ENCODE measurements at regions not wholly inside any gene's neighbourhood (a gene's known extent, or its start where the extent isn't known, plus 50 kb on each side); places are given as distances from the start of the nearest gene placed in this dataset.

- TF ChIP-seq, protein P1, sequence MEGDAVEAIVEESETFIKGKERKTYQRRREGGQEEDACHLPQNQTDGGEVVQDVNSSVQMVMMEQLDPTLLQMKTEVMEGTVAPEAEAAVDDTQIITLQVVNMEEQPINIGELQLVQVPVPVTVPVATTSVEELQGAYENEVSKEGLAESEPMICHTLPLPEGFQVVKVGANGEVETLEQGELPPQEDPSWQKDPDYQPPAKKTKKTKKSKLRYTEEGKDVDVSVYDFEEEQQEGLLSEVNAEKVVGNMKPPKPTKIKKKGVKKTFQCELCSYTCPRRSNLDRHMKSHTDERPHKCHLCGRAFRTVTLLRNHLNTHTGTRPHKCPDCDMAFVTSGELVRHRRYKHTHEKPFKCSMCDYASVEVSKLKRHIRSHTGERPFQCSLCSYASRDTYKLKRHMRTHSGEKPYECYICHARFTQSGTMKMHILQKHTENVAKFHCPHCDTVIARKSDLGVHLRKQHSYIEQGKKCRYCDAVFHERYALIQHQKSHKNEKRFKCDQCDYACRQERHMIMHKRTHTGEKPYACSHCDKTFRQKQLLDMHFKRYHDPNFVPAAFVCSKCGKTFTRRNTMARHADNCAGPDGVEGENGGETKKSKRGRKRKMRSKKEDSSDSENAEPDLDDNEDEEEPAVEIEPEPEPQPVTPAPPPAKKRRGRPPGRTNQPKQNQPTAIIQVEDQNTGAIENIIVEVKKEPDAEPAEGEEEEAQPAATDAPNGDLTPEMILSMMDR (IDR thresholded peaks at IDR 0.05), result no peak
- no peak for TF ChIP-seq POLR2A (IDR thresholded peaks at IDR 0.05)
Observed at GRCh38 chr10:8360365-8360764, 305.9 kb downstream of the GATA3 start.

All from esophagus squamous epithelium (tissue), 4 donors.